HepG2 (cell line): ENCODE measurements at regions not wholly inside any gene's neighbourhood (a gene's known extent, or its start where the extent isn't known, plus 50 kb on each side); places are given as distances from the start of the nearest gene placed in this dataset.

Experiments used
- ATAC-seq: fragments of 200-7000 bp; cut with Tn5 transposase; 3 replicates; pipeline ENCODE4 v1.9.1; 2020; ENCODE audit warnings: mild to moderate bottlenecking, moderate library complexity
- BruUV-seq: library from RNA; stranded (reverse); fragments of 400-500 nt; replicated peaks from 2 replicates; lab custom pipeline; 2021; lab: Mats Ljungman, UMichigan
- CTCF ChIA-PET: fragments of 300-600 bp; formaldehyde crosslinking; extraction: SDS; loops from one replicate; lab custom pipeline; 2021; ENCODE audit warnings: low total read pairs, inconsistent platforms, low intra/inter-chr PET ratio; lab: Yijun Ruan, JAX
- POLR2A ChIA-PET: fragments of 350-600 bp; sonication (Branson Sonifier 250); formaldehyde crosslinking; loops from one replicate; lab custom pipeline; 2020; ENCODE audit warnings: antibody characterized with exemption, inconsistent platforms; lab: Yijun Ruan, JAX
- DNase-seq: peaks from one replicate; pipeline ENCODE4 v3.0.0-alpha.2; 2015; ENCODE audit warnings: low spot score
- FAIRE-seq: peaks from 3 replicates; lab custom pipeline; 2011; peaks lifted over from hg19 to GRCh38; lab: Jason Lieb, UNC
- H2AFZ ChIP-seq: one replicate; pipeline ENCODE4 v1.6.1; 2011; ENCODE audit warnings: low read length, inconsistent platforms
- H3K27ac ChIP-seq: fragments of 300-600 bp; 3 replicates; pipeline ENCODE4 v1.8.0; 2011; ENCODE audit warnings: mixed run types, mild to moderate bottlenecking, mixed read lengths, low read length, inconsistent platforms; ENCODE audit not compliant: insufficient read depth; ENCODE audit errors: extremely low read length
- H3K27me3 ChIP-seq, 2 experiments: fragments of 200-600 bp in 1 of 2; 2 replicates in 1 of 2; 3 replicates in 1 of 2; pipeline versions ENCODE4 v1.6.0 to v1.8.0; 2011; ENCODE audit warnings: low read length in 2 of 2, mild to moderate bottlenecking in 2 of 2, moderate library complexity in 2 of 2, inconsistent platforms in 1 of 2; ENCODE audit not compliant: insufficient read depth in 2 of 2, control insufficient read depth in 1 of 2
- H3K36me3 ChIP-seq, 2 experiments: fragments of 200-600 bp in 1 of 2; replicated peaks in 1 of 2; 2 replicates in 1 of 2; 3 replicates in 1 of 2; pipeline versions ENCODE4 v1.5.1 to v1.8.0; 2011; ENCODE audit warnings: low read length in 2 of 2, inconsistent platforms in 1 of 2; ENCODE audit not compliant: insufficient read depth in 2 of 2, control insufficient read depth in 1 of 2
- H3K4me1 ChIP-seq: 2 replicates; pipeline ENCODE4 v1.5.1; 2012; ENCODE audit warnings: low read length, inconsistent platforms; ENCODE audit not compliant: insufficient read depth
- H3K4me2 ChIP-seq: 2 replicates; pipeline ENCODE4 v1.6.0; 2011; ENCODE audit warnings: low read depth, low read length, inconsistent platforms
- H3K4me3 ChIP-seq, 3 experiments: fragments of 200-600 bp in 1 of 3; sonication (generic), shearing (Covaris generic) in 1 of 3; replicated peaks in 1 of 3; 2 replicates each; pipeline ENCODE4 v1.5.1; 2011 to 2016; ENCODE audit warnings: low read length in 3 of 3, inconsistent platforms in 2 of 3, low read depth in 2 of 3, mild to moderate bottlenecking in 2 of 3, control low read depth in 1 of 3, mixed read lengths in 1 of 3; ENCODE audit not compliant: insufficient read depth in 1 of 3
- H3K79me2 ChIP-seq: one replicate; pipeline ENCODE4 v1.6.1; 2011; ENCODE audit warnings: low read length, inconsistent platforms; ENCODE audit not compliant: insufficient read depth
- H3K9ac ChIP-seq: 2 replicates; pipeline ENCODE4 v1.6.0; 2011; ENCODE audit warnings: mild to moderate bottlenecking, low read depth, low read length, inconsistent platforms; ENCODE audit not compliant: insufficient read depth
- H3K9me3 ChIP-seq: 2 replicates; pipeline ENCODE4 v1.5.1; 2012; ENCODE audit warnings: mild to moderate bottlenecking, low read length
- H4K20me1 ChIP-seq: 2 replicates; pipeline ENCODE4 v1.6.0; 2011; ENCODE audit warnings: inconsistent platforms, mild to moderate bottlenecking, low read length, moderate library complexity; ENCODE audit not compliant: insufficient read depth
- ASH2L ChIP-seq: fragments of 300-600, 200-600 bp; sonication (generic); IDR thresholded peaks from 2 replicates; pipeline ENCODE4 v1.7.0; 2017; ENCODE audit warnings: low read depth, mild to moderate bottlenecking, moderate library complexity, mixed read lengths, low read length; ENCODE audit not compliant: insufficient read length
- CHD4 ChIP-seq: fragments of 200-600 bp; sonication (generic); IDR thresholded peaks from 2 replicates; pipeline ENCODE4 v1.7.0; 2017; ENCODE audit warnings: mild to moderate bottlenecking, low read length, borderline replicate concordance
- EEA1 ChIP-seq: sonication (generic); formaldehyde crosslinking; IDR thresholded peaks from 2 replicates; pipeline ENCODE4 v1.5.1; 2020; ENCODE audit warnings: mild to moderate bottlenecking, missing genetic modification reagents, borderline replicate concordance
- HOMEZ ChIP-seq: IDR thresholded peaks from 2 replicates; pipeline ENCODE4 v1.6.1; 2016; ENCODE audit warnings: low read depth
- ISL2 ChIP-seq: sonication (generic); formaldehyde crosslinking; IDR thresholded peaks from 2 replicates; pipeline ENCODE4 v1.5.0; 2020; ENCODE audit warnings: missing genetic modification reagents
- PHF8 ChIP-seq: sonication (generic); formaldehyde crosslinking; IDR thresholded peaks from 2 replicates; pipeline ENCODE4 v1.5.0; 2020; ENCODE audit warnings: missing genetic modification reagents
- PRMT3 ChIP-seq: sonication (generic); formaldehyde crosslinking; IDR thresholded peaks from 2 replicates; pipeline ENCODE4 v1.8.1; 2022; ENCODE audit warnings: low read depth, mild to moderate bottlenecking, moderate library complexity, missing genetic modification reagents, borderline replicate concordance
- TGIF2 ChIP-seq: IDR thresholded peaks from 2 replicates; pipeline ENCODE4 v1.6.1; 2016; ENCODE audit warnings: control low read depth, missing compliant biosample characterization
- ZFYVE20 ChIP-seq: sonication (generic); formaldehyde crosslinking; IDR thresholded peaks from 2 replicates; pipeline ENCODE4 v1.8.0; 2023; ENCODE audit warnings: low read depth, mild to moderate bottlenecking, moderate library complexity, missing genetic modification reagents, borderline replicate concordance
- ZNF232 ChIP-seq: sonication (generic); formaldehyde crosslinking; IDR thresholded peaks from 2 replicates; pipeline ENCODE4 v1.4.0; 2020; ENCODE audit warnings: missing genetic modification reagents, borderline replicate concordance
- ZNF382 ChIP-seq: sonication (generic); formaldehyde crosslinking; IDR thresholded peaks from 2 replicates; pipeline ENCODE4 v1.5.0; 2020; ENCODE audit warnings: missing genetic modification reagents, mild to moderate bottlenecking, borderline replicate concordance
- ZNF484 ChIP-seq: sonication (generic); formaldehyde crosslinking; IDR thresholded peaks from 2 replicates; pipeline ENCODE4 v1.5.1; 2020; ENCODE audit warnings: mild to moderate bottlenecking, low read depth, missing genetic modification reagents, borderline replicate concordance
- ZNF740 ChIP-seq: sonication (generic); formaldehyde crosslinking; IDR thresholded peaks from 2 replicates; pipeline ENCODE4 v1.4.0; 2020; ENCODE audit warnings: missing genetic modification reagents
- WGBS: methylation state at CpG from one replicate; pipeline ENCODE4 v1.1.6; 2017; ENCODE audit warnings: low lambda C conversion rate; 5-methylcytosine and 5-hydroxymethylcytosine counted together
- in situ Hi-C: cut with HindIII; loops from 2 replicates; pipeline ENCODE4 v1.10.0; 2017; ENCODE audit warnings: low pct_unique_long_range_greater_than_20kb; ENCODE audit not compliant: extremely low pct_ligation_motif_present
- intact Hi-C: fragments of 100-400 bp; cut with micrococcal nuclease; formaldehyde crosslinking; loops from one replicate; pipeline ENCODE4 v1.10.0; 2022; ENCODE audit not compliant: unreplicated experiment

- ATAC-seq (no peak), FAIRE-seq (no peak), DNase-seq (no peak)
- Histone ChIP-seq H3K27me3 (no peaks in the 10 kb centered on the region), H3K27ac (no peak overlapping the region), H2AFZ (no peak overlapping the region), H3K4me1 (no peaks in the 10 kb centered on the region), H3K9ac (no peak overlapping the region), H3K36me3 (no peaks in the 10 kb centered on the region), H4K20me1 (no peaks in the 10 kb centered on the region), H3K79me2 (no peaks in the 10 kb centered on the region), H3K9me3 (peaks cover 67% of the 10 kb centered on the region), H3K4me3 (no peak overlapping the region), H3K4me2 (no peak overlapping the region)
- ChIA-PET POLR2A (no interaction called here), CTCF (no interaction called here)
- 0% methylated on average over 3 of the region's 3 CpGs for WGBS
- in situ Hi-C loops (no loop called here), intact Hi-C loops (no loop called here)
- BruUV-seq, result no TSS peak
- no peak for TF ChIP-seq PHF8 (CRISPR knock-in tag)
- no peak for TF ChIP-seq ISL2
- no peak for TF ChIP-seq ZNF740 (CRISPR knock-in tag)
- TF ChIP-seq EEA1 (CRISPR knock-in tag), result no peak
- no peak for TF ChIP-seq PRMT3 (CRISPR knock-in tag)
- TF ChIP-seq HOMEZ (CRISPR knock-in tag), result no peak
Observed at GRCh38 chr1:82384776-82385175, 584.0 kb downstream of the ADGRL2 start.

- no peak overlapping the region for H3K9ac ChIP-seq
- DNase-seq, result no peak
- H2AFZ ChIP-seq, result no peak overlapping the region
- POLR2A ChIA-PET, result no interaction called here
- TF ChIP-seq ASH2L, result no peak
- no peak for TF ChIP-seq ZNF484 (CRISPR knock-in tag)
- TF ChIP-seq ZNF232, result no peak
- no peak for TF ChIP-seq CHD4
- no peak for TF ChIP-seq ZNF382
- TF ChIP-seq ZFYVE20 (CRISPR knock-in tag), result no peak
- no peak for TF ChIP-seq TGIF2 (CRISPR knock-in tag)
- TF ChIP-seq, all 625 proteins: peak for 0
- FAIRE-seq (no peak), ATAC-seq (no peak)
- no peaks in the 10 kb centered on the region for H3K4me1 ChIP-seq
- H3K4me3 ChIP-seq, result no peak overlapping the region
- in situ Hi-C loops, result no loop called here
- no peaks in the 10 kb centered on the region for H3K27me3 ChIP-seq
- H4K20me1 ChIP-seq, result no peaks in the 10 kb centered on the region
- WGBS, result 1% methylated on average over 5 of the region's 5 CpGs
- no peak overlapping the region for H3K4me2 ChIP-seq
- peaks cover 54% of the 10 kb centered on the region for H3K9me3 ChIP-seq
- intact Hi-C loops, result no loop called here
- BruUV-seq, result no TSS peak
- H3K36me3 ChIP-seq, result no peaks in the 10 kb centered on the region
- H3K27ac ChIP-seq, result no peak overlapping the region
- H3K79me2 ChIP-seq, result no peaks in the 10 kb centered on the region
- CTCF ChIA-PET, result no interaction called here
Observed at GRCh38 chr1:82377201-82377884, 576.6 kb downstream of the ADGRL2 start.
